SK-N-SH (cell line): ENCODE measurements at regions not wholly inside any gene's neighbourhood (a gene's known extent, or its start where the extent isn't known, plus 50 kb on each side); places are given as distances from the start of the nearest gene placed in this dataset.

Experiments used
- NRF1 ChIP-seq: IDR thresholded peaks from 2 replicates; pipeline ENCODE4 v1.6.1; 2012; ENCODE audit warnings: low read depth, mild to moderate bottlenecking, low read length
- TF ChIP-seq, protein P1 (sequence below): IDR thresholded peaks from 2 replicates; pipeline ENCODE4 v1.4.0; 2012; ENCODE audit warnings: low read depth

DNA sequence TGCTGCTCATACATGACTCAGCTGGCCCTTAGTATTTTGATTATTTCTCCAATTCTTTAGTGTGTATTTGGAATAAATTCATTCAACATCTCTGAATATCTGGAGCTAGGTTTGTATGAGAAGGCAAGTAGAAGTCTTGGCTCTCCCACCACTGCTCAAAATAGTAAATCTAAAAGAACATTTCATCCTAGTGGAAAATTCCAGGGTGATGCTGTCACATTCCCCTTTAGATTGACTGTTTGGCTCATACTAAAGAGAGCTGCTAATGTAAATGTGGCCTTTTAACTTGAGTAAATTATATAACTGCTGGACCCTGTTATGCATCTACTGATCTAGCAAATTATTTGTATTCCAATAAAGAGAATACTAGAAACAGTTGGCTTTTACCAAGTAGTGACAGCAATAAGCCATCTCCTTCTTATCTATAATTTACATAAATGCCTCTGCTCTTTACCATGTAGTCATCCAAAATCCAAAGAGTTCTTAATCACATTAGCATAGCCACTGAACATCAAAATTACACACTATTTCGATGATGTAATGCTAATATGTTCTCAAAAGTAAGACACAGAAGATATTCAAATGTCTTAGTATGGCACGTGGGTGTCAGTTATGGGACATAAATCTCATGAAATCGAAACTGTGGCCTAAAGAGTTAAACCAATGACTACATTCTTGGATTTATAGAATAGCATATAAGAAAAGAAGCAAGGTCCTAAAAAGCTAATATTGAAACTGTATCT lies 86.9 kb upstream of the KCND2 start:
- TF ChIP-seq NRF1: no peak
- TF ChIP-seq, protein P1, sequence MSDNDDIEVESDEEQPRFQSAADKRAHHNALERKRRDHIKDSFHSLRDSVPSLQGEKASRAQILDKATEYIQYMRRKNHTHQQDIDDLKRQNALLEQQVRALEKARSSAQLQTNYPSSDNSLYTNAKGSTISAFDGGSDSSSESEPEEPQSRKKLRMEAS: no peak
